Osteoblast (primary cell): ENCODE measurements at regions not wholly inside any gene's neighbourhood (a gene's known extent, or its start where the extent isn't known, plus 50 kb on each side); places are given as distances from the start of the nearest gene placed in this dataset.

Source experiments
- DNase-seq: peaks from one replicate; pipeline ENCODE4 v3.0.0; 2011; ENCODE audit warnings: low spot score, mixed read lengths; ENCODE audit not compliant: insufficient read length; ENCODE audit errors: missing footprints
- H2AFZ ChIP-seq: 2 replicates; pipeline ENCODE4 v1.6.0; 2011; ENCODE audit warnings: mild to moderate bottlenecking, low read length
- H3K27ac ChIP-seq: 2 replicates; pipeline ENCODE4 v1.5.1; 2011; ENCODE audit warnings: mild to moderate bottlenecking, low read depth, low read length, moderate library complexity
- H3K27me3 ChIP-seq: 2 replicates; pipeline ENCODE4 v1.6.0; 2012; ENCODE audit warnings: mild to moderate bottlenecking, control low read depth, inconsistent platforms, low read length, moderate library complexity; ENCODE audit not compliant: insufficient read depth
- H3K36me3 ChIP-seq: 2 replicates; pipeline ENCODE4 v1.5.1; 2011; ENCODE audit warnings: mild to moderate bottlenecking, low read length, control low read depth, moderate library complexity; ENCODE audit not compliant: insufficient read depth
- H3K4me1 ChIP-seq: 2 replicates; pipeline ENCODE4 v1.5.1; 2011; ENCODE audit warnings: mild to moderate bottlenecking, low read length, control low read depth, moderate library complexity; ENCODE audit not compliant: insufficient read depth
- H3K4me2 ChIP-seq: 2 replicates; pipeline ENCODE4 v1.6.0; 2011; ENCODE audit warnings: mild to moderate bottlenecking, low read length; ENCODE audit not compliant: insufficient read depth
- H3K4me3 ChIP-seq: fragments of 200-600 bp; sonication (generic); 3 replicates; pipeline ENCODE4 v1.5.1; 2012; ENCODE audit warnings: mild to moderate bottlenecking, low read length, inconsistent platforms; ENCODE audit not compliant: insufficient read depth
- H3K79me2 ChIP-seq: 2 replicates; pipeline ENCODE4 v1.6.0; 2012; ENCODE audit warnings: mild to moderate bottlenecking, low read length, control low read depth, inconsistent platforms; ENCODE audit not compliant: insufficient read depth
- H3K9me3 ChIP-seq: 2 replicates; pipeline ENCODE4 v1.5.1; 2011; ENCODE audit warnings: low read depth, low read length, control low read depth
- H4K20me1 ChIP-seq: 2 replicates; pipeline ENCODE4 v1.6.0; 2012; ENCODE audit warnings: mild to moderate bottlenecking, low read length, control low read depth; ENCODE audit not compliant: insufficient read depth
- TF ChIP-seq, protein P1 (sequence below): IDR thresholded peaks from 2 replicates; pipeline ENCODE4 v1.5.1; 2011; ENCODE audit warnings: mild to moderate bottlenecking, low read depth, low read length, moderate library complexity; ENCODE audit errors: extremely low read depth

DNA sequence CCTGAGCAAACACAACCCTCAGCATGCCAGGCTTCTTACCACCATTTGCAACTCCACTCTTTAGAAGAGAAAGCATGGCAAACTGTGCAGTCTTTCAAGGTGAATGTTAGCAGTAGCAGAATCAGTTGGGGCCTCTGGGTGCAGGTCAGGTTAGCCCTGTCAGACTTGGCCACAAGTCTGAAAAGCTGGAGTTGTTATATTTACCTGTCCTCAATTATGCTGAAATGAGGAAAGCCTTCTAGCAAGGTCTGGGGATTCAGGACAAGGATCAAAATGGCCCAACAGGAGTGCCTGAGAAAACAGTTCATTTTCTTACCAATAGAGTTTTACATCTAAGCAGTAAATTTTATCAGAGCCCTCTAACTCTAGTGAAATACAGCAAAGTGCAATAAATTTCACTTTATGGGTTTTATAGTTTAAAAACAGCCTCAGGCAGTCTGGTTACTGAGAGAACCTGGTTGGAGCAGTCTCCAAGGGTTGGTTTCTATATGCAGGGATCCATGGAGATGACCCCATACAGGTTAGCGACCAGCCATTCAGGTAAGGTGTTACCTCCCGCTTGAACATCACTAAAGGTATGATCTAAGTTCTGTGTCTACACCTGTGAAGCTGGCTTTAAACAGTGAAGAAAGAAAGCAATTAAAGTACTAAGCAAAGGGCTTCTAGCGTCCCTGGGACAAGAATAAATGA, 212.5 kb upstream of the MPPED2 start:
- peaks cover 2% of the 10 kb centered on the region for H3K9me3 ChIP-seq
- H4K20me1 ChIP-seq: no peaks in the 10 kb centered on the region
- TF ChIP-seq, protein P1, sequence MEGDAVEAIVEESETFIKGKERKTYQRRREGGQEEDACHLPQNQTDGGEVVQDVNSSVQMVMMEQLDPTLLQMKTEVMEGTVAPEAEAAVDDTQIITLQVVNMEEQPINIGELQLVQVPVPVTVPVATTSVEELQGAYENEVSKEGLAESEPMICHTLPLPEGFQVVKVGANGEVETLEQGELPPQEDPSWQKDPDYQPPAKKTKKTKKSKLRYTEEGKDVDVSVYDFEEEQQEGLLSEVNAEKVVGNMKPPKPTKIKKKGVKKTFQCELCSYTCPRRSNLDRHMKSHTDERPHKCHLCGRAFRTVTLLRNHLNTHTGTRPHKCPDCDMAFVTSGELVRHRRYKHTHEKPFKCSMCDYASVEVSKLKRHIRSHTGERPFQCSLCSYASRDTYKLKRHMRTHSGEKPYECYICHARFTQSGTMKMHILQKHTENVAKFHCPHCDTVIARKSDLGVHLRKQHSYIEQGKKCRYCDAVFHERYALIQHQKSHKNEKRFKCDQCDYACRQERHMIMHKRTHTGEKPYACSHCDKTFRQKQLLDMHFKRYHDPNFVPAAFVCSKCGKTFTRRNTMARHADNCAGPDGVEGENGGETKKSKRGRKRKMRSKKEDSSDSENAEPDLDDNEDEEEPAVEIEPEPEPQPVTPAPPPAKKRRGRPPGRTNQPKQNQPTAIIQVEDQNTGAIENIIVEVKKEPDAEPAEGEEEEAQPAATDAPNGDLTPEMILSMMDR: no peak
- no peak for DNase-seq
- H3K4me1 ChIP-seq: no peaks in the 10 kb centered on the region
- no peaks in the 10 kb centered on the region for H3K79me2 ChIP-seq
- no peak overlapping the region for H3K4me2 ChIP-seq
- H3K36me3 ChIP-seq: no peaks in the 10 kb centered on the region
- H3K27ac ChIP-seq: no peak overlapping the region
- no peak overlapping the region for H3K4me3 ChIP-seq
- no peaks in the 10 kb centered on the region for H3K27me3 ChIP-seq
- no peak overlapping the region for H2AFZ ChIP-seq

DNA sequence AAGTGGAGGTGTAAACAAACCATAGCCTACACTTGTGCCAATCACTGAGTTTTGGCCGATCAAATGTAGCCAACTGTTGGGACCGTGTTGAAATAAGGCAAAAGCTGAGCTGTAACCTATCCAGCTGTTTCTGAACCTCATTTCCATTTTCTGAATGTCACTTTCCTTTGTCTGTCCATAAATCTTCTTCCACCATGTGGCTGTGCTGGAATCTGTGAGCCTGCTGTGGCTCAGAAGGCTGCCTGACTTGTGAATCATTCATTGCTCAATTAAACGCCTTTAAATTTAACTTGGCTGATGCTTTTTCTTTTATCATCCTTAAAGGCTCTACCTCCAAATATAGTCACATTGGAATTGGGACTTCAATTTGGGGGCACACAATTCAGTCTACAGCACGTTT, 203.1 kb upstream of the MPPED2 start:
- Histone ChIP-seq H3K4me1 (no peaks in the 10 kb centered on the region), H3K4me2 (no peak overlapping the region), H2AFZ (no peak overlapping the region), H3K36me3 (no peaks in the 10 kb centered on the region), H3K79me2 (no peaks in the 10 kb centered on the region), H3K27ac (no peak overlapping the region), H4K20me1 (no peaks in the 10 kb centered on the region), H3K9me3 (no peaks in the 10 kb centered on the region), H3K27me3 (no peaks in the 10 kb centered on the region), H3K4me3 (no peak overlapping the region)
- no peak for DNase-seq
- TF ChIP-seq, protein P1: no peak

DNA sequence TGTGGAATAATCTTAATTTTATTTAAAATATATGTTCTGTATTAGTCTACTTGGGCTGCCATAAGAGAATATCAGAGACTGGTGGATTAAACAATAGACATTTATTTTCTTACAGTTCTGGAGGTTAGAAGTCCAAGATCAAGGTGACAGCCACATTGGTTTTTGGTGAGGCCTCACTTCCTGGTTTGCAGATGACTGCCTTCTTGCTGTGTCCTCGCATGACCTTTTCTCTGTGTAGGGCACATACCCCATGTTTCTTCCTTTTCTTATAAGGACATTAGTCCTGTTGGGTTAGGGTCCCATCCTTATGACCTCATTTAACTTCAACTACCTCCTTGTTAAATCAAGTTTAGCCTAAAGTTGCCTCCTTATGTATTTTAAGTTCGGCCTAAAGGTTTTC, 202.7 kb upstream of the MPPED2 start:
- Histone ChIP-seq H3K27me3 (no peaks in the 10 kb centered on the region), H3K4me3 (no peak overlapping the region), H2AFZ (no peak overlapping the region), H3K79me2 (no peaks in the 10 kb centered on the region), H3K36me3 (no peaks in the 10 kb centered on the region), H3K27ac (no peak overlapping the region), H3K9me3 (no peaks in the 10 kb centered on the region), H3K4me1 (no peaks in the 10 kb centered on the region), H3K4me2 (no peak overlapping the region), H4K20me1 (no peaks in the 10 kb centered on the region)
- DNase-seq: no peak
- TF ChIP-seq, protein P1: no peak

DNA sequence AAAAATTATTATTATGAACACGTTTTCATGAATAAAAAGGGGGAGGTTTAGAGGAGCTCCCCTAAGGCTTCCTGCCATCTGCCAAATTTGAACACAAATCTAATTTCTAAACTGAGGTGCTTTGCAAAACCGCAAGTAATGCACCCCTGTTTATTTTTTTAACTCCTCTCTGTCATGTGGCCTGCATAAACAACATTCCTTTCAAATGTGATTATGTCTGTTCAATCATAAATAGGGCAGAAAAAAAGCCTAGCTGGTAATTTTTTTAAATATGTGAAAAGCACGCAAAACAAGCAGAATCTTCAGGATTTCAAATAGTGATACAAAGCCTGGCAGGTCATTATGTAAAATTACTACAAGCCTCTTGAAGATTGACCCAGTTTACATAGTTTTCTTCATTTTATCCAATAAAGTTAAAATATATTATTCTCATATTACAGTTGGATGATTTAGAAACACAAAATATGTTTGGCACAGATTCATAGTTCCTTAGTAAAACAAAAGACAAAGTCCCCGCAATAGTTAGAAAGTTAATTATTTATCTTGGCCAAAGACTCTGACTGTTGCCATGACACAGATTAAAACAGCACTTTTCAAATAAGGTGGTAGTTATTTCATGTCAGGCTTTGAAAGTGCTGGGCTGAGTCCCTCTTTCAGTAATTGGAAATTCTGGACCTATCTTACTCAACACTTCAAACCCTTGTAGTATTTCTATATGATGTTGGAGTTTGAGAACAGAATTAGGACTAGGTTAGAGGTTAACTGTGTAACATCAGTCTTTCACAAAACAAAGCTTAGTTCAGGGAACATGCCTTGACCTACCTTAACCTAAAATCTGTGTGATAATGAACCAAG, 200.3 kb upstream of the MPPED2 start:
- H3K36me3 ChIP-seq: no peaks in the 10 kb centered on the region
- H3K79me2 ChIP-seq: no peaks in the 10 kb centered on the region
- TF ChIP-seq, protein P1: no peak
- H3K9me3 ChIP-seq: no peaks in the 10 kb centered on the region
- H3K27me3 ChIP-seq: no peaks in the 10 kb centered on the region
- H3K4me3 ChIP-seq: no peak overlapping the region
- H4K20me1 ChIP-seq: no peaks in the 10 kb centered on the region
- H3K4me1 ChIP-seq: no peaks in the 10 kb centered on the region
- H3K4me2 ChIP-seq: no peak overlapping the region
- H2AFZ ChIP-seq: no peak overlapping the region
- no peak for DNase-seq
- no peak overlapping the region for H3K27ac ChIP-seq
